Tibial nerve (tissue), 4 donors: ENCODE measurements at regions not wholly inside any gene's neighbourhood (a gene's known extent, or its start where the extent isn't known, plus 50 kb on each side); places are given as distances from the start of the nearest gene placed in this dataset.

Source experiments
- DNase-seq, 2 donors: peaks; one replicate each; pipeline ENCODE4 v3.0.0-alpha.2; 2019; ENCODE audit warnings: low spot score in 2 of 2
- H3K27ac ChIP-seq, 4 donors: fragments of 200-600 bp; sonication (generic) in 3 of 4; one replicate each; pipeline ENCODE4 v1.5.1; 2017 to 2019; ENCODE audit warnings: mild to moderate bottlenecking in 1 of 4
- H3K27me3 ChIP-seq, 2 donors: fragments of 200-600 bp; sonication (generic) in 1 of 2; one replicate each; pipeline versions ENCODE4 v1.5.1 to v1.6.0; 2017 to 2019
- H3K36me3 ChIP-seq, 3 donors: fragments of 200-600 bp; sonication (generic); one replicate each; pipeline ENCODE4 v1.5.1; 2018 to 2019
- H3K4me1 ChIP-seq, 4 donors: fragments of 200-600 bp; sonication (generic) in 3 of 4; one replicate each; pipeline ENCODE4 v1.5.1; 2017 to 2019
- H3K4me3 ChIP-seq, 4 donors: fragments of 200-600 bp; sonication (generic) in 3 of 4; one replicate each; pipeline ENCODE4 v1.5.1; 2017 to 2019; ENCODE audit warnings: mild to moderate bottlenecking in 1 of 4, moderate library complexity in 1 of 4
- H3K9me3 ChIP-seq, 4 donors: fragments of 200-600 bp; sonication (generic) in 3 of 4; one replicate each; pipeline ENCODE4 v1.5.1; 2017 to 2019
- CTCF ChIP-seq, 5 experiments: fragments of 200-600 bp in 3 of 5; fragments of 450-650 bp in 2 of 5; sonication (generic) in 3 of 5; IDR thresholded peaks; one replicate each; pipeline ENCODE4 v1.5.1; 2016 to 2019; ENCODE audit warnings: antibody characterized with exemption in 5 of 5, mild to moderate bottlenecking in 3 of 5, moderate library complexity in 2 of 5
- EP300 ChIP-seq, 2 donors: sonication (generic); formaldehyde crosslinking; IDR thresholded peaks; one replicate each; pipeline ENCODE4 v1.6.1; 2017; ENCODE audit warnings: antibody characterized with exemption in 2 of 2, mild to moderate bottlenecking in 1 of 2
- POLR2A ChIP-seq, 2 donors: fragments of 450-650 bp; IDR thresholded peaks; one replicate each; pipeline ENCODE4 v1.6.1; 2017; ENCODE audit warnings: antibody characterized with exemption in 2 of 2, mild to moderate bottlenecking in 2 of 2, moderate library complexity in 2 of 2
- WGBS, 2 donors: methylation state at CpG; one replicate each; pipeline ENCODE4 v1.1.5; 2018; 5-methylcytosine and 5-hydroxymethylcytosine counted together

- no peak overlapping the region for H3K4me3 ChIP-seq
- no peaks in the 10 kb centered on the region for H3K27me3 ChIP-seq
- H3K9me3 ChIP-seq = no peaks in the 10 kb centered on the region
- no peak overlapping the region for H3K27ac ChIP-seq
- peaks cover 0 to 18% (median 0%) of the 10 kb centered on the region in 4 donors for H3K4me1 ChIP-seq
- 95 to 98% methylated on average over 2 of the region's 2 CpGs for WGBS, 2 donors
- H3K36me3 ChIP-seq = peaks cover 0 to 21% (median 0%) of the 10 kb centered on the region in 3 donors
- DNase-seq = no peak
- no peak for TF ChIP-seq POLR2A (IDR thresholded peaks at IDR 0.05)
- no peak for TF ChIP-seq EP300 (IDR thresholded peaks at IDR 0.05)
- TF ChIP-seq CTCF (IDR thresholded peaks at IDR 0.05) = no peak
Measured at GRCh38 chr14:71511152-71511551, 421.1 kb upstream of the RGS6 start.

GRCh38 chr14:71514941-71515919 lies 417.0 kb upstream of the RGS6 start:
- Histone ChIP-seq H3K4me3 (no peak overlapping the region), H3K27me3 (no peaks in the 10 kb centered on the region), H3K9me3 (no peaks in the 10 kb centered on the region), H3K36me3 (peaks cover 0 to 21% (median 0%) of the 10 kb centered on the region in 3 donors), H3K4me1 (peaks cover 0 to 9% (median 0%) of the 10 kb centered on the region in 4 donors), H3K27ac (no peak overlapping the region)
- 79% methylated on average over 8 of the region's 8 CpGs for WGBS, 2 donors
- DNase-seq = no peak
- no peak for TF ChIP-seq EP300 (IDR thresholded peaks at IDR 0.05)
- no peak for TF ChIP-seq CTCF (IDR thresholded peaks at IDR 0.05)
- TF ChIP-seq POLR2A (IDR thresholded peaks at IDR 0.05) = no peak

GRCh38 chr14:71521238-71522135 lies 410.7 kb upstream of the RGS6 start:
- TF ChIP-seq EP300 (IDR thresholded peaks at IDR 0.05) (no peak), POLR2A (IDR thresholded peaks at IDR 0.05) (no peak)
- 92 to 96% methylated on average over 3 of the region's 3 CpGs for WGBS, 2 donors

GRCh38 chr14:71523630-71524319 lies 408.5 kb upstream of the RGS6 start:
- Histone ChIP-seq H3K36me3 (no peaks in the 10 kb centered on the region), H3K9me3 (no peaks in the 10 kb centered on the region), H3K27ac (no peak overlapping the region), H3K4me3 (no peak overlapping the region), H3K27me3 (no peaks in the 10 kb centered on the region), H3K4me1 (peaks cover 0 to 9% (median 0%) of the 10 kb centered on the region in 4 donors)
- 69% methylated on average over 2 of the region's 2 CpGs for WGBS, 2 donors
- TF ChIP-seq CTCF (IDR thresholded peaks at IDR 0.05) (no peak), EP300 (IDR thresholded peaks at IDR 0.05) (no peak), POLR2A (IDR thresholded peaks at IDR 0.05) (no peak)
- no peak for DNase-seq

More at GRCh38 chr14:71521238-71522135, 410.7 kb upstream of the RGS6 start:
- no peak for DNase-seq
- Histone ChIP-seq H3K4me1 (peaks cover 0 to 9% (median 0%) of the 10 kb centered on the region in 4 donors), H3K9me3 (no peaks in the 10 kb centered on the region), H3K36me3 (no peaks in the 10 kb centered on the region), H3K27ac (no peak overlapping the region), H3K27me3 (no peaks in the 10 kb centered on the region), H3K4me3 (no peak overlapping the region)

- no peak overlapping the region for H3K4me3 ChIP-seq
- H3K27ac ChIP-seq = no peak overlapping the region
- WGBS, 2 donors = 91 to 97% methylated on average over 6 of the region's 6 CpGs
- TF ChIP-seq CTCF (IDR thresholded peaks at IDR 0.05) (no peak), EP300 (IDR thresholded peaks at IDR 0.05) (no peak), POLR2A (IDR thresholded peaks at IDR 0.05) (no peak)
- no peak for DNase-seq
- H3K4me1 ChIP-seq = peaks cover 0 to 9% (median under 1%) of the 10 kb centered on the region in 4 donors
- H3K9me3 ChIP-seq = no peaks in the 10 kb centered on the region
- H3K36me3 ChIP-seq = no peaks in the 10 kb centered on the region
- H3K27me3 ChIP-seq = no peaks in the 10 kb centered on the region
Measured at GRCh38 chr14:71524320-71524982, 407.8 kb upstream of the RGS6 start.
